A549 (cell line): ENCODE measurements at regions not wholly inside any gene's neighbourhood (a gene's known extent, or its start where the extent isn't known, plus 50 kb on each side); places are given as distances from the start of the nearest gene placed in this dataset.

ENCODE experiments used
- BHLHE40 ChIP-seq: IDR thresholded peaks from 2 replicates; pipeline ENCODE4 v1.6.1; 2012; ENCODE audit warnings: low read depth, low read length, inconsistent platforms
- CEBPB ChIP-seq, 2 experiments: fragments of >200 bp in 1 of 2; sonication (Bioruptor Twin) in 1 of 2; formaldehyde crosslinking in 1 of 2; IDR thresholded peaks; 2 replicates each; pipeline ENCODE4 v1.6.1; 2012 to 2016
- EP300 ChIP-seq, 2 experiments: fragments of >200 bp; sonication (Bioruptor Twin); formaldehyde crosslinking; IDR thresholded peaks; 2 replicates in 1 of 2; 3 replicates in 1 of 2; pipeline ENCODE4 v1.6.1; 2016 to 2017
- HDAC2 ChIP-seq: fragments of 200-600 bp; sonication (generic); IDR thresholded peaks from 2 replicates; pipeline ENCODE4 v1.6.1; 2016
- JUN ChIP-seq, 2 experiments: fragments of >200 bp; sonication (Bioruptor Twin); formaldehyde crosslinking; IDR thresholded peaks; 2 replicates in 1 of 2; 3 replicates in 1 of 2; pipeline ENCODE4 v1.6.1; 2016 to 2017
- KDM1A ChIP-seq: fragments of 200-600 bp; sonication (generic); IDR thresholded peaks from 2 replicates; pipeline ENCODE4 v1.6.1; 2016; ENCODE audit warnings: low read depth, mild to moderate bottlenecking
- POLR2A ChIP-seq: IDR thresholded peaks from 2 replicates; pipeline ENCODE4 v1.6.1; 2012; ENCODE audit warnings: mild to moderate bottlenecking, low read length
- RAD21 ChIP-seq, 2 experiments: fragments of >200 bp in 1 of 2; sonication (Bioruptor Twin) in 1 of 2; formaldehyde crosslinking in 1 of 2; IDR thresholded peaks in 1 of 2; conservative IDR thresholded peaks in 1 of 2; 2 replicates in 1 of 2; 3 replicates in 1 of 2; pipeline ENCODE4 v1.6.1; 2012 to 2018; ENCODE audit warnings: inconsistent platforms in 1 of 2
- RFX5 ChIP-seq: fragments of 450-650 bp; IDR thresholded peaks from 2 replicates; pipeline ENCODE4 v1.7.1; 2014; ENCODE audit warnings: antibody characterized with exemption, mild to moderate bottlenecking, moderate library complexity
- RNF2 ChIP-seq: fragments of 200-600 bp; sonication (generic); IDR thresholded peaks from 2 replicates; pipeline ENCODE4 v1.6.1; 2016; ENCODE audit warnings: low read depth, mild to moderate bottlenecking, antibody characterized with exemption, moderate library complexity, borderline replicate concordance
- TP53 ChIP-seq: fragments of 250-450 bp; sonication (Bioruptor Pico); IDR thresholded peaks from 2 replicates; pipeline ENCODE4 v1.5.0; 2021; ENCODE audit warnings: mild to moderate bottlenecking, moderate library complexity
- TF ChIP-seq, protein P1 (sequence below): fragments of >200 bp; sonication (Bioruptor Twin); formaldehyde crosslinking; IDR thresholded peaks from 3 replicates; pipeline ENCODE4 v1.5.1; 2016
- TF ChIP-seq, protein P2 (sequence below): fragments of 250-450 bp; sonication (Bioruptor Pico); IDR thresholded peaks from 2 replicates; pipeline ENCODE4 v1.5.0; 2020; ENCODE audit warnings: low read depth, mild to moderate bottlenecking, moderate library complexity

DNA sequence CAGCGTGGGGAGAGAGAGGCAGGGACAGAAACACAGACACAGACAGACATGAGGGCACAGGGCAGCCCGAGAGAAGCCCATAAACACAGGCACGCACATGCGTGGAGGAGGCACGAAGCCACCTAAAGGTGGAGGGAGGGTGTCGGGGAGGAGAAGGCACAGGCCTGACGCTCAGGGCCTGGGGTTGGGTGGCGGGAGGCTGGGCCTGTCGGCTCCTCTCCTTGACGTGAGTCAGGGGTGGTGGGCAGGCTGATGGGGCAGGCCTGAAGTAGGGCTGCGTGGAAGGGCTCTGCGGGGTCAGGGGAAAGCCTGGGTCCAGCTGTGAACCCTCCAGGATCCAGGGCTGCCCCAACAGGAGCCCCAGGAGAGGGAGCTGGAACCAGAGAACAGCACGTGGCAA is 74.2 kb downstream of the EPHB3 start:
- TF ChIP-seq EP300 (IDR thresholded peaks at IDR 0.05) (no peak), RAD21 (conservative IDR thresholded peaks at IDR 0.05 in 1 of 2, IDR thresholded peaks at IDR 0.05 in 1 of 2) (no peak), CEBPB (IDR thresholded peaks at IDR 0.05) (no peak), POLR2A (no peak), KDM1A (no peak), BHLHE40 (no peak), RFX5 (no peak), HDAC2 (no peak), RNF2 (no peak), JUN (IDR thresholded peaks at IDR 0.05) (no peak), TP53 (CRISPR knock-in tag) (no peak)
- TF ChIP-seq, protein P1, sequence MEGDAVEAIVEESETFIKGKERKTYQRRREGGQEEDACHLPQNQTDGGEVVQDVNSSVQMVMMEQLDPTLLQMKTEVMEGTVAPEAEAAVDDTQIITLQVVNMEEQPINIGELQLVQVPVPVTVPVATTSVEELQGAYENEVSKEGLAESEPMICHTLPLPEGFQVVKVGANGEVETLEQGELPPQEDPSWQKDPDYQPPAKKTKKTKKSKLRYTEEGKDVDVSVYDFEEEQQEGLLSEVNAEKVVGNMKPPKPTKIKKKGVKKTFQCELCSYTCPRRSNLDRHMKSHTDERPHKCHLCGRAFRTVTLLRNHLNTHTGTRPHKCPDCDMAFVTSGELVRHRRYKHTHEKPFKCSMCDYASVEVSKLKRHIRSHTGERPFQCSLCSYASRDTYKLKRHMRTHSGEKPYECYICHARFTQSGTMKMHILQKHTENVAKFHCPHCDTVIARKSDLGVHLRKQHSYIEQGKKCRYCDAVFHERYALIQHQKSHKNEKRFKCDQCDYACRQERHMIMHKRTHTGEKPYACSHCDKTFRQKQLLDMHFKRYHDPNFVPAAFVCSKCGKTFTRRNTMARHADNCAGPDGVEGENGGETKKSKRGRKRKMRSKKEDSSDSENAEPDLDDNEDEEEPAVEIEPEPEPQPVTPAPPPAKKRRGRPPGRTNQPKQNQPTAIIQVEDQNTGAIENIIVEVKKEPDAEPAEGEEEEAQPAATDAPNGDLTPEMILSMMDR: no peak
- TF ChIP-seq, protein P2, sequence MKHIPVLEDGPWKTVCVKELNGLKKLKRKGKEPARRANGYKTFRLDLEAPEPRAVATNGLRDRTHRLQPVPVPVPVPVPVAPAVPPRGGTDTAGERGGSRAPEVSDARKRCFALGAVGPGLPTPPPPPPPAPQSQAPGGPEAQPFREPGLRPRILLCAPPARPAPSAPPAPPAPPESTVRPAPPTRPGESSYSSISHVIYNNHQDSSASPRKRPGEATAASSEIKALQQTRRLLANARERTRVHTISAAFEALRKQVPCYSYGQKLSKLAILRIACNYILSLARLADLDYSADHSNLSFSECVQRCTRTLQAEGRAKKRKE (CRISPR knock-in tag): no peak
